ENCODE measurements at regions not wholly inside any gene's neighbourhood (a gene's known extent, or its start where the extent isn't known, plus 50 kb on each side); places are given as distances from the start of the nearest gene placed in this dataset.

- DNase-seq: no peak
Measured at GRCh38 chr9:99282406-99282805, 60.3 kb downstream of the SEC61B start.

GRCh38 chr9:99285965-99286364, 63.9 kb downstream of the SEC61B start:
- no peak for DNase-seq

- DNase-seq: no peak
Measured at GRCh38 chr9:99286536-99286935, 64.5 kb downstream of the SEC61B start.

GRCh38 chr9:99287641-99288040, 65.6 kb downstream of the SEC61B start:
- DNase-seq: no peak

GRCh38 chr9:99288830-99289229, 66.7 kb downstream of the SEC61B start:
- DNase-seq: no peak

- DNase-seq: no peak
Measured at GRCh38 chr9:99294850-99295461, 72.9 kb downstream of the SEC61B start.

GRCh38 chr9:99296291-99296951, 74.3 kb downstream of the SEC61B start:
- no peak for DNase-seq

- DNase-seq: no peak
Measured at GRCh38 chr9:99298614-99299013, 76.5 kb downstream of the SEC61B start.

GRCh38 chr9:99299211-99300102, 77.4 kb downstream of the SEC61B start:
- DNase-seq: peak; percentile 3 to 8

GRCh38 chr9:99300103-99300439, 78.0 kb downstream of the SEC61B start:
- DNase-seq: no peak

GRCh38 chr9:99300603-99301002, 78.5 kb downstream of the SEC61B start:
- DNase-seq: no peak

GRCh38 chr9:99303177-99303576, 81.1 kb downstream of the SEC61B start:
- no peak for DNase-seq

- DNase-seq: no peak
Measured at GRCh38 chr9:99305124-99305523, 83.0 kb downstream of the SEC61B start.

GRCh38 chr9:99305820-99306811, 84.0 kb downstream of the SEC61B start:
- no peak for DNase-seq

GRCh38 chr9:99307851-99308250, 85.8 kb downstream of the SEC61B start:
- DNase-seq: no peak

GRCh38 chr9:99309141-99309939, 87.3 kb downstream of the SEC61B start:
- DNase-seq: no peak

GRCh38 chr9:99312736-99313135, 90.7 kb downstream of the SEC61B start:
- DNase-seq: no peak

- DNase-seq: no peak
Measured at GRCh38 chr9:99319048-99319447, 97.0 kb downstream of the SEC61B start.

GRCh38 chr9:99322299-99322698, 100.2 kb downstream of the SEC61B start:
- no peak for DNase-seq

GRCh38 chr9:99326112-99326916, 104.2 kb downstream of the SEC61B start:
- no peak for DNase-seq

- DNase-seq: no peak
Measured at GRCh38 chr9:99326917-99327189, 104.8 kb downstream of the SEC61B start.

All from AML-193 (cell line).